ENCODE measurements at regions not wholly inside any gene's neighbourhood (a gene's known extent, or its start where the extent isn't known, plus 50 kb on each side); places are given as distances from the start of the nearest gene placed in this dataset.

DNA sequence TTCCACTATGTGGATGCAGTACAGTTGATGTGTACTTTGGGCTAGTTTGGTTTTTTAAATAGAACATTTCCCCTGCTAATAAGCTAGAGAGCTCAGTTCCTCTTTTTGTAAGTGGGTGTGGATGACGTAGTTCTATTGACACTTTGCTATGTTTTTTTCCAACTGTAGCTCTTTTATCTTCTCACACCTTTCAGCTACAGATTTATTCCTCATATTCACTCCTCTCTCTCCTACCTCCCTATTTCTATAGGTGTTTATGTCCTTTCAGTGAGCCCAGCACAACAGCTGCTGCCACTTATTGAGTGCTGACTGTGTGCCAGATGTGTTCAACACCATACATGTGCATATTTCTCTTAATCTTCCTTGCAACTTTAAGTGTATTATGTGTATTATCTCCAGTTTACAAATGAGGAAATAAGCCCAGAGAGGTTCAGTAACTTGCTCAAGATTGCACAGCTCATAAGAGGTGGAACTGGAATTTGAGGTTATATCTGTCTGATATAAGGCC, 215.7 kb downstream of the SEMA6A start:
- H3K36me3 ChIP-seq (ENCODE audit: insufficient read depth, low read length) = no peaks in the 10 kb centered on the region; the same call in 1 of the 2 replicates
- peaks cover 3% of the 10 kb centered on the region for H3K9me3 ChIP-seq (ENCODE audit: insufficient read depth, low read length, severe bottlenecking)
- no peaks in the 10 kb centered on the region for H3K27me3 ChIP-seq (ENCODE audit: insufficient read depth, low read length, poor library complexity)
- H3K4me3 ChIP-seq (ENCODE audit: low read depth in 1 of 2, low read length in 2 of 2) = no peak overlapping the region
- H3K79me2 ChIP-seq (ENCODE audit: insufficient read depth, low read length) = no peaks in the 10 kb centered on the region
- ATAC-seq (ENCODE audit: insufficient read depth, low read depth) = no peak
- H4K20me1 ChIP-seq (ENCODE audit: insufficient read depth, low read length) = no peaks in the 10 kb centered on the region
- no peaks in the 10 kb centered on the region for H3K4me1 ChIP-seq (ENCODE audit: insufficient read depth, low read length)
- H3K27ac ChIP-seq (ENCODE audit: low read length) = no peak overlapping the region
- no peak for DNase-seq
- H3K4me2 ChIP-seq (ENCODE audit: insufficient read depth, low read length) = no peak overlapping the region
- H3K9ac ChIP-seq (ENCODE audit: low read depth, low read length) = no peak overlapping the region
- TF ChIP-seq, protein P1, sequence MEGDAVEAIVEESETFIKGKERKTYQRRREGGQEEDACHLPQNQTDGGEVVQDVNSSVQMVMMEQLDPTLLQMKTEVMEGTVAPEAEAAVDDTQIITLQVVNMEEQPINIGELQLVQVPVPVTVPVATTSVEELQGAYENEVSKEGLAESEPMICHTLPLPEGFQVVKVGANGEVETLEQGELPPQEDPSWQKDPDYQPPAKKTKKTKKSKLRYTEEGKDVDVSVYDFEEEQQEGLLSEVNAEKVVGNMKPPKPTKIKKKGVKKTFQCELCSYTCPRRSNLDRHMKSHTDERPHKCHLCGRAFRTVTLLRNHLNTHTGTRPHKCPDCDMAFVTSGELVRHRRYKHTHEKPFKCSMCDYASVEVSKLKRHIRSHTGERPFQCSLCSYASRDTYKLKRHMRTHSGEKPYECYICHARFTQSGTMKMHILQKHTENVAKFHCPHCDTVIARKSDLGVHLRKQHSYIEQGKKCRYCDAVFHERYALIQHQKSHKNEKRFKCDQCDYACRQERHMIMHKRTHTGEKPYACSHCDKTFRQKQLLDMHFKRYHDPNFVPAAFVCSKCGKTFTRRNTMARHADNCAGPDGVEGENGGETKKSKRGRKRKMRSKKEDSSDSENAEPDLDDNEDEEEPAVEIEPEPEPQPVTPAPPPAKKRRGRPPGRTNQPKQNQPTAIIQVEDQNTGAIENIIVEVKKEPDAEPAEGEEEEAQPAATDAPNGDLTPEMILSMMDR (IDR thresholded peaks at IDR 0.05; ENCODE audit: borderline replicate concordance, extremely low read depth, low read length, poor library complexity, severe bottlenecking) = no peak
- TF ChIP-seq EZH2 (IDR thresholded peaks at IDR 0.05; ENCODE audit: borderline replicate concordance, low read depth, low read length, severe bottlenecking) = no peak
- no peak overlapping the region for H2AFZ ChIP-seq (ENCODE audit: low read depth, low read length)

GRCh38 chr5:116358015-116358523, 216.6 kb downstream of the SEMA6A start:
- peaks cover 6% of the 10 kb centered on the region for H3K9me3 ChIP-seq (ENCODE audit: insufficient read depth, low read length, severe bottlenecking)
- H2AFZ ChIP-seq (ENCODE audit: low read depth, low read length) = no peak overlapping the region
- TF ChIP-seq EZH2 (IDR thresholded peaks at IDR 0.05; ENCODE audit: borderline replicate concordance, low read depth, low read length, severe bottlenecking) = no peak
- TF ChIP-seq, protein P1 (IDR thresholded peaks at IDR 0.05; ENCODE audit: borderline replicate concordance, extremely low read depth, low read length, poor library complexity, severe bottlenecking) = no peak
- no peak overlapping the region for H3K9ac ChIP-seq (ENCODE audit: low read depth, low read length)
- no peaks in the 10 kb centered on the region for H3K79me2 ChIP-seq (ENCODE audit: insufficient read depth, low read length)
- no peaks in the 10 kb centered on the region for H3K27me3 ChIP-seq (ENCODE audit: insufficient read depth, low read length, poor library complexity)
- no peak overlapping the region for H3K4me2 ChIP-seq (ENCODE audit: insufficient read depth, low read length)
- ATAC-seq (ENCODE audit: insufficient read depth, low read depth) (no peak), DNase-seq (no peak)
- no peak overlapping the region for H3K4me3 ChIP-seq (ENCODE audit: low read depth in 1 of 2, low read length in 2 of 2)
- no peaks in the 10 kb centered on the region for H4K20me1 ChIP-seq (ENCODE audit: insufficient read depth, low read length)
- no peak overlapping the region for H3K27ac ChIP-seq (ENCODE audit: low read length)
- H3K4me1 ChIP-seq (ENCODE audit: insufficient read depth, low read length) = no peaks in the 10 kb centered on the region
- H3K36me3 ChIP-seq (ENCODE audit: insufficient read depth, low read length) = no peaks in the 10 kb centered on the region; the same call in 1 of the 2 replicates

- Histone ChIP-seq H3K4me2 (ENCODE audit: insufficient read depth, low read length) (no peak overlapping the region), H3K36me3 (ENCODE audit: insufficient read depth, low read length) (no peaks in the 10 kb centered on the region; the same call in 1 of the 2 replicates)
Measured at GRCh38 chr5:116355819-116356601, 218.6 kb downstream of the SEMA6A start.

More at GRCh38 chr5:116355819-116356601, 218.6 kb downstream of the SEMA6A start:
- no peak for ATAC-seq (ENCODE audit: insufficient read depth, low read depth)
- Histone ChIP-seq H3K9ac (ENCODE audit: low read depth, low read length) (no peak overlapping the region), H3K4me3 (ENCODE audit: low read depth in 1 of 2, low read length in 2 of 2) (no peak overlapping the region), H3K27me3 (ENCODE audit: insufficient read depth, low read length, poor library complexity) (no peaks in the 10 kb centered on the region), H3K4me1 (ENCODE audit: insufficient read depth, low read length) (no peaks in the 10 kb centered on the region), H3K27ac (ENCODE audit: low read length) (no peak overlapping the region), H2AFZ (ENCODE audit: low read depth, low read length) (no peak overlapping the region), H4K20me1 (ENCODE audit: insufficient read depth, low read length) (no peaks in the 10 kb centered on the region), H3K9me3 (ENCODE audit: insufficient read depth, low read length, severe bottlenecking) (peaks cover 9% of the 10 kb centered on the region), H3K79me2 (ENCODE audit: insufficient read depth, low read length) (no peaks in the 10 kb centered on the region)
- TF ChIP-seq, protein P1 (IDR thresholded peaks at IDR 0.05; ENCODE audit: borderline replicate concordance, extremely low read depth, low read length, poor library complexity, severe bottlenecking) = no peak
- no peak for TF ChIP-seq EZH2 (IDR thresholded peaks at IDR 0.05; ENCODE audit: borderline replicate concordance, low read depth, low read length, severe bottlenecking)
- DNase-seq = no peak
